ENCODE measurements at regions not wholly inside any gene's neighbourhood (a gene's known extent, or its start where the extent isn't known, plus 50 kb on each side); places are given as distances from the start of the nearest gene placed in this dataset.

- TF ChIP-seq EP300 (IDR thresholded peaks at IDR 0.05; ENCODE audit: borderline replicate concordance in 1 of 2, low read depth in 2 of 2, low read length in 2 of 2) (no peak), GABPA (IDR thresholded peaks at IDR 0.05; ENCODE audit: borderline replicate concordance, insufficient read depth, low read length) (no peak)
These were observed 146.8 kb upstream of the DAPK1 start for GRCh38 chr9:87350915-87351314.
